OCI-M1 (cell line): ENCODE measurements at regions not wholly inside any gene's neighbourhood (a gene's known extent, or its start where the extent isn't known, plus 50 kb on each side); places are given as distances from the start of the nearest gene placed in this dataset.
"Not testable (repeated sequence)": the region's sequence is repeated elsewhere in the genome, so short reads cannot be mapped to it uniquely, and the experiment has no call there.

Experiments used
- DNase-seq: peaks from one replicate; lab custom pipeline; 2025; lab: John Stamatoyannopoulos, UW

DNA sequence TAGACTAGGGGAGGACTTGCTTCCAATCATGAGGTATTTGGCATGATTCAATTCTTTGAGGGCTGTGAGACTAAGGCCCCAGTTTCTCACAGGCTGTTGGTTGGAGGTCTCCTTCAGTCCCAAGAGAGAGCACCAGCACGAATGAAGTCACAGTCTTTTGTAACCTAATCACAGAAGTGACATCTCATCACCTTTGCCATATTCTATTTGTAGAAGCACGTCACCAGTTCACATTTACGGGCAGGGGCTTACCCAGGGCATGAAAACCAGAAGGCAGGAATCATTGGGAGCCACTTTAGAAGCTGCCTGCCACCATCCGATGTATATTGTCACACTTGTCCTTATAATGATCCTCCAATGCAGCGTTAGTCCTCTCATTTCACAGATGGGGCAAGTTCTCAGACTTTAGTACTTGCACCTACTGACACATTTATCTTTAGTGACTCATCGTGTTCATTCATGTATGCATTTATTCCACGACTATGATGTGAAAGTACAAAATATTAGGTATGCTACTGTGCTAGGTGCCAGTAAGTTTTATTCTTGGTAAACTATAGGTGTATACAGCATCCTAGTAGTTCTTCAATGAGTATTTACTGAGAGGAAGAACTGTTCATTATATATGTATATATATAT, 163.8 kb upstream of the PGRMC2 start:
- DNase-seq, result no peak

DNA sequence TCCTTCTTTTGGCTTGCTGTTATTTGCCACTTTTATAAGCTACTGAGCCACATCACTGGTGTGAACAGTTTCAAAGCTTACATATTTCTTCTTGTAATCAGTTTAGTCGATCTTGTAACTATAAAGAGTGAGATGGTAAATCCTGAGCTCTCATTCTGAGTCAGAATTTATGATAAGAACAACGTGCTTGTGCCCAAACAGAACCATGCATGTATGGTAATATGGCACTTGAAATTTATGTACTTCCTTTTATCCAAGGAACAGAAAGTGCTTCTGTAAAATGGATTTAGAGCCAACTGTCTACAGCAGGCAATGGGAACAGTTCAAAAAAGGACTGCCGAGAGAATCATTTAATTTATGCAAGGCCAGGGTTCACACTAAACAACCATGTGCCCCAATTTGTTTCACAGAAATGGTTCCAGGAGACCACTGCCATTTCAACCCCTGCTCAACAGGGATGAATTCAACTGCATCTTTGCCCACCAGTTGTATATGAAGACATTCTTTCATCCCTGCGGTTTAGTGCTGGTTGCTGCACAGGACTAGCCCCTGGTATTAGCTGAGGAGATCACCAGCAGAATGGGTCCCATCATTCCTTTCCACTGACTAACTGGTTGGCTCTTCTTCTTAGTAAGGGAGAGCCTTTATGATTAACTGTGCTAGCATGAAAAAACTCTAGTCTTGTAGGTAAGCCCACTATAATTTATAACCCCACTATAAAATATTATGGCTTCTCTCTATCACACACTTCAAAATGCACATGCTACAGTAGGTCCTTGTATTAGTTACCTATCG, 162.9 kb upstream of the PGRMC2 start:
- DNase-seq, result no peak

DNA sequence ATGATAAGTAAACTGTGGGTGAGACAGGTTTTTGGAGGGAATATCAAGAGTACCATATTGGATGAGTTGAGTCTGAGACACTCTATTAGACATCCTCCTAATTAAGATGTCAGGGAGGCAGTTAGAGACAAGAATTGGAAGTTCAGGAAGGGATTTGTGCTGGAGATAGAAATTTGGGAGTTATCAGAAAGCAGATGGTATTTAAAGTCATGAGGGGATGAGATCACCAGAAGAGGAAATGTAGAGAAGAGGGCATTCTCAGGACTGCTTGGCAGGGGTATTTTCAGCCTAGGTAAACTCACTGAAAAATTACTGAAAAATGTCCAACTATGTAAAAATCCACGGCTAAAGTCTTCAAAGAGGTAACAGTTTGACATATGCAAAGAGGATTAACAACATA, 161.6 kb upstream of the PGRMC2 start:
- no peak for DNase-seq

DNA sequence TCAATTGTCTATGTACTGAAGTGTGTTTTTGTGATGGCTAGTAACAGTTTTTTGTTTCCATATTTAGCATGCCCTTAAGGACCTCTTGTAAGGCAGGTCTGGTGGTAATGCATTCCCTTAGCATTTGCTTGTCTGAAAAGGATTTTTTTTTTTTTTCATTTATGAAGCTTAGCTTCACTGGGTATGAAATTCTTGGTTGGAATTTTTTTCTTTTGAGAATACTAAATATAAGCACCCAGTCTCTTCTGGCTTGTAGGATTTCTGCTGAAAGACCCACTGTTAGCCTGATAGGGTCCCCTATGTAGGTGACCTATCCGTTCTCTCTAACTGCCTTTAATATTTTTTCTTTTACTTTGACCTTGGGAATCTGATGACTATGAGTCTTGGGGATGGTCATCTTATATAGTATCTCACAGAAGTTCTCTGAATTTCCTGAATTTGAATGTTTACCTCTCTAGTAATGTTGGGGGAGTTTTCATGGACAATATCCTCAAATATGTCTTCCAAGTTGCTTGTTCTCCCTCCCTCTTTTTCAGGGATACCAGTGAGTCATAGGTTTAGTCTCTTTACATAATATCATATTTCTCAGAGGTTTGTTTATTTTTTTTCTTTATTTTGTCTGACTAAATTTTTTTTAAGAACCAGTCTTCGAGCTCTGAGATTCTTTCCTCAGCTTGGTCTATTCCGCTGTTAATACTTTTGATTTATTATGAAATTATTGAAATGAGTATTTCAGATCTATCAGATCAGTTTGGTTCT, 157.1 kb upstream of the PGRMC2 start:
- no peak for DNase-seq

DNA sequence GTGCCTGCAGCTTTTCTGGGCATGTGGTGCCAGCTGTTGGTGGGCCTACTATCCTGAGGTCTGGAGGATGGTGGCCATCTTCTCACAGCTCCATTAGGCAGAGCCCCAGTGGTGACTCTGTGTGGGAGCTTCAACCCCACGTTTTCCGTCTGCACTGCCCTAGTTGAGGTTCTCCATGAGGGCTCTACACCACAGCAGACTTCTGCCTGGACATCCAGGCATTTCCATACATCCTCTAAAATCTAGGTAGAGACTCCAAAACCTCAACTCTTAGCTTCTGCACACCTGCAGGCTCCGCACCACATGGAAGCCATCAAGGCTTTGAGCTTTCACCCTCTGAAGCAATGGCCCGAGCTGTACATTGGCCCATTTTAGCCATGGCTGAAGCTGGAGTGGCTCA, 153.3 kb upstream of the PGRMC2 start:
- DNase-seq, result no peak

DNA sequence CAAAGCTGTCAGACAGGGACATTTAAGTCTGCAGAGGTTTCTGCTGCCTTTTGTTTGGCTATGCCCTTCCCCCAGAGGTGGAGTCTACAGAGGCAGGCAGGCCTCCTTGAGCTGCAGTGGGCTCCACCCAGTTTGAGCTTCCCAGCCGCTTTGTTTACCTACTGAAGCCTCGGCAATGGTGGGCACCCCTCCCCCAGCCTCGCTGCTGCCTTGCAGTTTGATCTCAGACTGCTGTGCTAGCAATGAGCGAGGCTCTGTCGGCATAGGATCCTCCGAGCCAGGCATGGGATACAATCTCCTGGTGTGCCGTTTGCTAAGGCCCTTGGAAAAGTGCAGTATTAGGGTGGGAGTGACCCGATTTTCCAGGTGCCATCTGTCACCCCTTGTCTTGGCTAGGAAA, 149.4 kb upstream of the PGRMC2 start:
- not testable (repeated sequence) for DNase-seq

DNA sequence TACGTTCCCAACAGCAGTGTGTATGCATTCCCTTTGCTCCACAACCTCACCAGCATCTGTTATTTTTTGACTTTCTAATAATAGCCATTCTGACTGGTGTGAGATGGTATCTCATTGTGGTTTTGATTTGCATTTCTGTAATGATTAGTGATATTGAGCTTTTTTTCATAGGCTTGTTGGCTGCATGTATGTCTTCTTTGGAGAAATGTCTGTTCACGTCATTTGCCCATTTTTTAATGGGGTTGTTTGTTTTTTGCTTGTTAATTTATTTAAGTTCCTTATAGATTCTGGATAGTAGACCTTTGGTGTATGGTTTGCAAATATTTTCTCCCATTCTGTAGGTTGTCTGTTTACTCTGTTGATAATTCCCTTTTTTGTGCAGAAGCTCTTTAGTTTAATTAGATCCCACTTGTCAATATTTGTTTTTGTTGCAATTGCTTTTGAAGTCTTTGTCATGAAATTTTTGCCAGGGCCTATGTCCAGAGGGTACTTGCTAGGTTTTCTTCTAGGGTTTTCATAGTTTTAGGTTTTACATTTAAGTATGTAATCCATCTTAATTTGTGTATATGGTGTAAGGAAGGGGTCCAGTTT, 141.5 kb upstream of the PGRMC2 start:
- not testable (repeated sequence) for DNase-seq

DNA sequence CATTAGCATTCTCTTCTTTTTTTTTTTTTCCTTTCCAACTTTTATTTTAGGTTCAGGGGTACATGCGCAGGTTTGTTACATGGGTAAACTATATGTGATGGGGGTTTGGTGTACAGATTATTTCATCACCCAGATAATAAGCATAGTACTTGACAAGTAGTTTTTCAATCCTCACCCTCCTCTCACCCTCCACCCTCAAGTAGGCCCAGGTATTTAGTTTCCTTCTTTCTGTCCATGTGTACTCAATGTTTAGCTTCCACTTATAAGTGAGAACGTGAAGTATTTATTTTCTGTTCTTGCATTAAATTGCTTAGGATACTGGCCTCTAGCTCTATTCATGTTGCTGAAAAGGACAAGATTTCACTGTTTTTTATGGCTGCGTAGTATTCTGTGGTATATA, 140.8 kb upstream of the PGRMC2 start:
- no peak for DNase-seq

DNA sequence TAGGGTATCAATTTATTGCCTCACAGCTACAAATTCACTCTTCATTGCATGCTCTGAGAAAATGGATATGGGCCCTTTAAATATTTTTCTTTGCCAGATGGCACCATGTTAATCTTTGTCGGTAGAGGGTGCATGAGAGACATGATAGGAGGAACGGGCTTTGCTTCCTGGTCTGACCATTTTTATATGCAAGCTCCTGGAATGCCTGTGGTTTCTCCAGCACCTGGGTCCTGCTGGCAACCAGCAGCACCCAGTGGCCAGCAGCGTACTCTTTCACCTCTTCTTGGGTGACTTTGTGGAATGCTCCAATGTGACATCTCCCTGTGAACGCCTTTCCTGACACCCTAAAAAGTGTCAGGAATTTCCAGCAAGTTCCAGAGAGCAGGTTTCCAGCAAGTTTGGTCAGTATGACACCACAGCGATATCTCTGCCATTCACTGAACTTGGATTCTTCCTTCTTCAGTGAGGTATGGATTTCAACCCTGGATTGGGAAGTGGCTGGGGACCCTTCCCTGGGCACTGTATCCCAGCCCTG, 140.3 kb upstream of the PGRMC2 start:
- DNase-seq, result peak; percentile 90

DNA sequence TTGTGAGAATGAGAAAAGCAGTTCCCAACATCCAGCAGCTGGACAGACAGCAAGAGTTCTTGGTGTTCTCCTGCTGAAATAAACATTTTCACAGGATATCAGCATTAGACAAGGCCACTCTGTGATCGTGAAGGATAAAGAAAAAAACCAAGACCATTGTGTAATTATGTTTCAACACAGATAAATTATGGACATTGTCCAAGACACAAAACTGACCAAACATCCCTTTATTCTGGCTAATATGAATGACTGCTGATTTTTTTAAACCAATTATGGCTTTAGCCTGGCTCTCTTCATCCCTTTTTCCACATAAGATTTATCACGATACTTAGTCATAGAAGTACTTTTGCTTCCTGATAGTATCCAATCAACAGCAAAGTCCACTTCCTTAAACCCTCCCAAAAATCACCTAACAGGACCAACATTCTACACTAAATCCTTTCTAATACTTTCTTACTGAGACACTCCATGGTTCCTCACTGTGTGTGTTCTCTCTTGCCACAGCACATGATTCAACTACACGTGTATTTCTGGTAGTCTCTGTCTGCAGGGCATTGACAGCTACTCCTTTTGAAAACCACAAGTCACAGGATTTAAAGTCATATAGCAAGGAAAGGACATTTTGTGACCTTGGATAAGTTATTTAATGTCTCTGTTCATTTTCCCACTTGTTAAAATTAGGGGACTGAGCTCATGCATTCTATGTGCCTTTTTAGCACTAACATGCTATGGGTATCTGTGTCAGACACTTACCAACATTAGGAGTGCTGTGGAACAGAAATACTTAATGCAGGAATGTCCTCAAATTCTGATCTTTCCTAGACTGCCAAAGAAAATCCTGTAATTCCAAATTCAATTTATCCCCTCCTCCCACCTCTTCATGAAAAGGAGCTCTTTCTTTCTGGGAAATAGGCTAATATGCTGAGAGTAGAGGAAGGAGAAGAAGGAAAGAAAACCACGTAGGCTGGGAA, 137.2 kb upstream of the PGRMC2 start:
- DNase-seq, result peak; percentile 42

DNA sequence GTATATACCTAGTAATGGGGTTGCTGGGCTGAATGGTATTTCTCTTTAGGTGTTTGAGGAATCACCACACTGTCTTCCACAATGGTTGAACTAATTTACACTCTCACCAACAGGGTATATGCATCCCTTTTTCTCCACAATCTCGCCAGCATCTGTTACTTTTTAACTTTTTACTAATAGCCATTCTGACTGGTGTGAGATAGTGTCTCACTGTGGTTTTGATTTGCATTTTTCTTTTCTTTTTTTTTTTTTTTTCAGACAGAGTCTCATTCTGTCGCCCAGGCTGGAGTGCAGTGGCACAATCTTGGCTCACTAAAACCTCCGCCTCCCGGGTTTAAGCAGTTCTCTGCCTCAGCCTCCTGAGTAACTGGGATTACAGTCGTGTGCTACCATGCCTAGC, 134.7 kb upstream of the PGRMC2 start:
- DNase-seq, result not testable (repeated sequence)

DNA sequence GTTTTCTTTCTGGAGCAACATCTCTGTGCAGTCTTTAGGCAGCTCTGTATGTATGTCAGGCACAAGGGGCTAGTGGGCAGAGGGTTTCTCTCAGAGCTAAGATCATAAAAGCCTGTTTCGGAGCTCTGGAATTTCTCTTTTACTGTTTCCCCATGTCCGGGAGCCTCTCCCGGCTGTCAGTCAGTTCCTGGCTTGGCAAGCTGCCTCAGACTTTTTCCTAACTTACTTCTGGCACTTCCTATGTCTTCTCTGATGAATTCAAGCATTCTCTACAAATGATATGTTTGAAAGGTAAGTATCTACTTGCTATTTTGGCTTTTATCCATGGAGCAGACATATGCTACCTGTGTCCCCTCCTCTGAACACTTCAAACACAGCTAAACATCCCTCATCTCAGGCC, 129.3 kb upstream of the PGRMC2 start:
- DNase-seq, result no peak

DNA sequence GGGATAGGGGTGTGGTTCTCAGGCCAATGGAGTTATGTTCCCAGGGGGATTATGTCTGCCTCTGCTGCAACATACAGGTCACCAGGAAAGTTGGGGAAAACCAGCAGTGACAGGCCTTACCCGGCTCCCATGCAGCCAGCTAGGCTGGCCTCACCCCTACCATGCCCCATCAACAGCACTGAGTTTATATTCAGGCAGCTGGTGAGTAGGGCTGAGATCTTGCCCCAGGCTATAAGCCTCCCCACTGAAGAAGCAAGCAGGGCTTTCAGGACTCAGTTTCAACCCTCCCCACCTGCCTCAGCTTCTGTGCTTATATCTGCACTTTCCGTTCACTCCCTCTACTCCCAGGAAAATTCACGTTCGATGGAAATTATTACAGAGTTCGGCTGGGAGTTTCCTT, 122.4 kb upstream of the PGRMC2 start:
- DNase-seq, result no peak

DNA sequence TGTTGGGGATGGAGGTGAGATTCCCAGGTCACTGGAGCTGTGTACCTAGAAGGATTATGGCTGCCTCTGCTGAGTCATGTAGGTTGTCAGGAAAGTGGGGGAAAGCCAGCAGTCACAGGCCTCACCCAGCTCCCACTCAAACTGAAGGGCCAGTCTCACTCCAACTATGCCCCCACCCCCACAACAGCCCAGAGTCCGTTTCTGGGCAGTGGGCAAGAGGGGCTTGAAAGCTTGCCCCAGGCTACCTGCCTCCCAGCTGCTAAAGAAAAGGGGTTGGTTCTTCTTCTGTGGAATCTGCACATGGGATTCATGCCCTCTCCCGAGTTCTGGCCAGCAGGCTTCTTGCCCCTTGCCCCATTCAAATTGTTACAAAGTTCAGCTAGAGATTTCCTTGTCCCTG, 116.0 kb upstream of the PGRMC2 start:
- no peak for DNase-seq

DNA sequence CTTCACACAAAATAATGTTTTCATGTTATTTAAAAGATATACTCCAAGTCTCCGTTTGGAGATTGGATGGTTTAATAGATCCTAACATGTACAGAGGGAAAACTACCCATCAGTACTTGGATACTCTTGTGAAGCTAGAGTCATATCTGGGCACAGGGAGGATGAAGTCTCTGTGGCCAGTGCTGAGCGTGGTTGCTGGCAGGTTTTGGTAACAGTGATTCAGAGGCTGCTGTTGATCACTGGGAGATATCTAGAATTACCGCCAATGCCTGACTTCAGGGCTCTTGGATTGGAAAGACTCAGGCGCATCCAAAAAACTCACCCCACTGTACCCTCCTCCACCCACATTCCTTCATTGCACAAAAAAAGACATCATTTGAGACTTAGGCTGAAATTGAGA, 107.2 kb upstream of the PGRMC2 start:
- DNase-seq, result peak; percentile 26

DNA sequence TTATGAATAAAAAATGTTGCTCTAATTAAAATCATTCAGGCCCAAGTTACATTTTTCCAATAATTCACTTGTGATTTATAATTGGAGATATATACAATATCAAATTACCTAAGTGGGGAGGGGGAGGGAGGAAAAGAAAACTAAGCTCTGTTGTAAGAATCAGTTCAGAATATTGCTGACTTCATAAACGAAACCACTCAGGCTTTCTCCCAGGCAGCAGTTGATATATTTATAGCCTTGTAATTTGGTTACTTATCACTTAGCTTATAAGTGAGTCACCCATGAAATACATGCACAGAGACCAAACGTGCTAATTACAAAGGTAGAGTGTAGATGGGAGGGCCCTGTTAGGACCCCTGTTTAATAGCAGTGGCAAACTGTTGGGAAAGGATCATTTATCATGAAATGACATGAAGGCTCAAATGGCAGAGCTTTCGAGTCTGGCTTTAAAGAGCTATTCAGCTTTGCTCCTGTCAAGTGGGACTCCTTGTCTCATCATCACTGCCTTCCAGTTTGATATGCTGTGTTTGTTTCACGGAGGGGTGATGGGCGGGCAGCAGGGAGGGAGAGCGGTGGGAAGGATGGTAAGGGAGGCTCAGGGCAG, 105.6 kb upstream of the PGRMC2 start:
- peak; percentile 82 for DNase-seq

DNA sequence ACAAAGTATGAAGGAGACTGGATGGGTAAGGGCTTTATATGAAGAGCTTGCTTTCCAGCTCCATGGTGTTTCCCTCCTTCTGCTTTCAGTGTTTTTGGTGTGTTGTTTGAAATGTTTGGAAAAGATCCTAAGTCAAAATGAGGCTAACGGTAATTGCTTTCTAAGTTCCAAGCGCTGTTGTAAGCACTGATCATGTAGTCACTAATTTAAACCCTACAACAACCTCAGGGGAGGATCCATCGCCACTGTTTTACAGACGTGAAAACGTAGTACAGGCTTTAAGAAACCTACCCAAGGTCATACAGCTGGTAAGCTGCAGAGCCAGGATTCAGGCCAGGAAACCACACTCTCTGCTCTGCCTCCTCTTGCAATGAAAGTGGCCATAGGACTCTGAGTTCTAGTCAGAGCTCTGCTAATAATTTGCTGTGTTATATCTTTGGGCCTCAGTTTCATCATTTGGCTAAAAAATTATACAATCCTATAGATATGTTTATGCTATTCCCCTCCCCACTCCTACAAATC, 102.9 kb upstream of the PGRMC2 start:
- no peak for DNase-seq

DNA sequence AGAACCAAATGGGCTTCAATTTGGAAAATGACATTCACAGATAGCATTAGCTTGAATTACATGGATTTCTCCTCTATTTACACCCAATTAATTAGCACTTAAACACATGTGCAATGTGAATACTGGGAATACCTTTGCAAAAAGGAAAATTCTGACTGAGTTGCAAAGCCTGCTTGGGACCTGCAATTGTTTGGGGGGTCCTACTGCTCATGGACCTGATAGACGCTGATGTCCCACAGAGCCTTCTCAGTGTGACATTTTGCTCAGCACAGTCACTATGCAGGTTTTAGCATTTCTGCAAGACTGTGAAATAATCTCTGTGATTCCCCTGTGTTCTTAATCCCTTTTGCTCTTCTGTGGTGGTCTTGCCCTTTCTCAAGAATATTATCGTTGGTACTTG, 101.2 kb upstream of the PGRMC2 start:
- DNase-seq, result no peak

DNA sequence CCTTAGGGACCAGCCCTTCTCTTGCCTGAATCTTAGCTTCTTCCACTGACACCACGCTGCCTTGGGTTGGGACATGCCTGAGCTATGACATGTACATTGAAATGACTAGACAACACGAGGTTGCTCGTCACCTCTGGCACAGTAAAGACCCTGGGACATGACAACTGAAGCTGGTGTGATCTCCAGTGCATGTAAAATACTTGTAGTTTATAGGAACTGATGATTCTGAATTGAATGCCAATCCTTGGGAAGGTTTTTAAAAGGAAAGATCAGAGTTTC, 100.7 kb upstream of the PGRMC2 start:
- DNase-seq, result no peak

DNA sequence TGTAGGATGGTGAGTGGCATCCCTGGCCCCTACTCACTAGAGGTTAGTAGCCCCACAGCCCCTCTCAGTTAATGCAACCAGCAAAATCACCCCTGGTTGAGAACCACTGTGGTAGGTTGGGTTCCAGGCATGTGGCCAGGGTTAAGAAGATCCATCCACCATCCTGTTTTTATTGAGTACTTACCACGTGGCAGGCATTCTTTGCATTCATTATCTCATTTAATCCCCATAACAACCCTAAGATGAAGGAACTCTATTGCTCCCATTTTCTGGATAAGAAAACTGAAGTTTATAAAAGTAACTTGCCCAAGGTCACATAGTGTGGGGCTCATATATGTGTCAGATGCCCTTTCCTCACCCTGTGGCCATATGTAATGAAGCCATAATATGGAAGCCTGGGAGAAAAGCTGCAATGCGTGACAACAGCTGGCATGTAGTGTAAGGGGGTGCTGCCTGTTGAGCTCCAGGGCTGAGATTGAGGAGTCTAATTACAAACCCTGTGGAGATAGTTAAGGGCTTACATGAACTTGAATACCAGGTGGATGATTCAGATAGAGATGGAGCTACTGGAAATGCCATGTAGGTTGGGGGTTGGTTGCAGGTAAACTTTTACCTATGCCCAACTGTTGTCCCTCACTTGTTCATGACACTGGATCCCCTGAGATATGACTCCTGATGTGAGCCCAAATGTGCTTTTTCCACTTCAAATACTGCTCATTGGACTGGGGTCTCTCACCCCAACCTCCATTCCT, 100.2 kb upstream of the PGRMC2 start:
- DNase-seq, result no peak
